KMS-11 (cell line): ENCODE measurements at regions not wholly inside any gene's neighbourhood (a gene's known extent, or its start where the extent isn't known, plus 50 kb on each side); places are given as distances from the start of the nearest gene placed in this dataset.

Experiments used
- H2AFZ ChIP-seq: fragments of 200-600 bp; sonication (generic); 2 replicates; pipeline ENCODE4 v1.6.1; 2016; ENCODE audit warnings: antibody characterized with exemption, mixed run types, low read depth
- H3K27ac ChIP-seq: fragments of 200-600 bp; sonication (generic); 2 replicates; pipeline ENCODE4 v1.6.1; 2016; ENCODE audit warnings: mild to moderate bottlenecking, mixed run types
- H3K27me3 ChIP-seq: fragments of 200-600 bp; sonication (generic); 2 replicates; pipeline ENCODE4 v1.6.1; 2017; ENCODE audit warnings: mild to moderate bottlenecking, low read depth, mixed run types, moderate library complexity; ENCODE audit not compliant: insufficient read depth
- H3K36me3 ChIP-seq: fragments of 200-600 bp; sonication (generic); 2 replicates; pipeline ENCODE4 v1.6.1; 2017; ENCODE audit warnings: mild to moderate bottlenecking, mixed run types; ENCODE audit not compliant: insufficient read depth
- H3K4me1 ChIP-seq: fragments of 200-600 bp; sonication (generic); 2 replicates; pipeline ENCODE4 v1.6.1; 2016; ENCODE audit warnings: mild to moderate bottlenecking, low read depth, mixed run types; ENCODE audit not compliant: poor library complexity, severe bottlenecking
- H3K4me2 ChIP-seq: fragments of 200-600 bp; sonication (generic); 2 replicates; pipeline ENCODE4 v1.7.0; 2016; ENCODE audit warnings: mild to moderate bottlenecking, mixed run types
- H3K4me3 ChIP-seq: fragments of 200-600 bp; sonication (generic); IDR thresholded peaks from 2 replicates; pipeline ENCODE4 v1.6.1; 2017; ENCODE audit warnings: low read depth, low read length, mixed read lengths; ENCODE audit not compliant: insufficient read depth
- H3K79me2 ChIP-seq: fragments of 200-600 bp; sonication (generic); 2 replicates; pipeline ENCODE4 v1.6.1; 2016; ENCODE audit warnings: low read depth, mixed run types; ENCODE audit not compliant: insufficient read depth
- H3K9ac ChIP-seq: fragments of 200-600 bp; sonication (generic); 2 replicates; pipeline ENCODE4 v1.6.1; 2016; ENCODE audit warnings: mild to moderate bottlenecking, mixed run types
- H4K20me1 ChIP-seq: fragments of 200-600 bp; sonication (generic); 2 replicates; pipeline ENCODE4 v1.6.1; 2016; ENCODE audit warnings: mild to moderate bottlenecking, mixed run types; ENCODE audit not compliant: insufficient read depth
- TF ChIP-seq, protein P1 (sequence below): fragments of 200-600 bp; sonication (generic); conservative IDR thresholded peaks from 2 replicates; pipeline ENCODE4 v1.6.1; 2017; ENCODE audit warnings: low read depth, mild to moderate bottlenecking, antibody characterized with exemption, low read length, moderate library complexity, mixed read lengths

DNA sequence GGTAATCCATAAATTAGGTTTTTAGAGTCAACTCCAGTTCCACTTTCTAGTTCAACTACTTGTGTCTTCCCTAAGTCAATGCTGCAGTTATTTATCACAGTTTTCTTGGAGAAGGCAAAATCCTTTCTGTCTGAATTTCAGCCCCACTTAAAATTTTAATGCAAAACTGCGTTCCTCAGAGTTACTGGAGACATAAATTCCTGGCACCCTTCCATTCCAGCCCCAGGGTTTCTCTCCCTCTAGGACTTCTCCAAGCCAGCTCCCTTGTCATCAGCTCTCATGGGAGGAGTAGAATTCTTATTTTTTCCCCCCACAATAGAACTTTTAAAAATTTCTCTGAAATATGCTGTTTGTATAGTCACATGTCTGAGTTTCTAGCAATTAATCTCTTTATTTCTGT, 50.6 kb upstream of the PHOX2B start:
- Histone ChIP-seq H3K4me2 (no peak overlapping the region), H3K27ac (no peak overlapping the region), H3K4me1 (no peaks in the 10 kb centered on the region), H3K79me2 (no peaks in the 10 kb centered on the region), H3K4me3 (no peak overlapping the region), H2AFZ (no peak overlapping the region), H4K20me1 (no peaks in the 10 kb centered on the region), H3K9ac (no peak overlapping the region), H3K27me3 (no peaks in the 10 kb centered on the region), H3K36me3 (no peaks in the 10 kb centered on the region)
- TF ChIP-seq, protein P1, sequence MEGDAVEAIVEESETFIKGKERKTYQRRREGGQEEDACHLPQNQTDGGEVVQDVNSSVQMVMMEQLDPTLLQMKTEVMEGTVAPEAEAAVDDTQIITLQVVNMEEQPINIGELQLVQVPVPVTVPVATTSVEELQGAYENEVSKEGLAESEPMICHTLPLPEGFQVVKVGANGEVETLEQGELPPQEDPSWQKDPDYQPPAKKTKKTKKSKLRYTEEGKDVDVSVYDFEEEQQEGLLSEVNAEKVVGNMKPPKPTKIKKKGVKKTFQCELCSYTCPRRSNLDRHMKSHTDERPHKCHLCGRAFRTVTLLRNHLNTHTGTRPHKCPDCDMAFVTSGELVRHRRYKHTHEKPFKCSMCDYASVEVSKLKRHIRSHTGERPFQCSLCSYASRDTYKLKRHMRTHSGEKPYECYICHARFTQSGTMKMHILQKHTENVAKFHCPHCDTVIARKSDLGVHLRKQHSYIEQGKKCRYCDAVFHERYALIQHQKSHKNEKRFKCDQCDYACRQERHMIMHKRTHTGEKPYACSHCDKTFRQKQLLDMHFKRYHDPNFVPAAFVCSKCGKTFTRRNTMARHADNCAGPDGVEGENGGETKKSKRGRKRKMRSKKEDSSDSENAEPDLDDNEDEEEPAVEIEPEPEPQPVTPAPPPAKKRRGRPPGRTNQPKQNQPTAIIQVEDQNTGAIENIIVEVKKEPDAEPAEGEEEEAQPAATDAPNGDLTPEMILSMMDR = no peak
